MM.1S (cell line): ENCODE measurements at regions not wholly inside any gene's neighbourhood (a gene's known extent, or its start where the extent isn't known, plus 50 kb on each side); places are given as distances from the start of the nearest gene placed in this dataset.

Experiments used
- CTCF ChIP-seq: fragments of 300-600 bp; sonication (generic); IDR thresholded peaks from 2 replicates; pipeline ENCODE4 v1.5.1; 2016; ENCODE audit warnings: antibody characterized with exemption, low read length, mixed read lengths
- EZH2 ChIP-seq: fragments of 300-600 bp; sonication (generic); optimal IDR thresholded peaks from 2 replicates; pipeline ENCODE3; 2017; ENCODE audit warnings: low read depth, mild to moderate bottlenecking, antibody characterized with exemption, low read length, mixed read lengths

- TF ChIP-seq CTCF (no peak), EZH2 (no peak)
Observed at GRCh38 chrX:11929476-11929875, 171.4 kb downstream of the MSL3 start.
